ENCODE measurements at regions not wholly inside any gene's neighbourhood (a gene's known extent, or its start where the extent isn't known, plus 50 kb on each side); places are given as distances from the start of the nearest gene placed in this dataset.

DNA sequence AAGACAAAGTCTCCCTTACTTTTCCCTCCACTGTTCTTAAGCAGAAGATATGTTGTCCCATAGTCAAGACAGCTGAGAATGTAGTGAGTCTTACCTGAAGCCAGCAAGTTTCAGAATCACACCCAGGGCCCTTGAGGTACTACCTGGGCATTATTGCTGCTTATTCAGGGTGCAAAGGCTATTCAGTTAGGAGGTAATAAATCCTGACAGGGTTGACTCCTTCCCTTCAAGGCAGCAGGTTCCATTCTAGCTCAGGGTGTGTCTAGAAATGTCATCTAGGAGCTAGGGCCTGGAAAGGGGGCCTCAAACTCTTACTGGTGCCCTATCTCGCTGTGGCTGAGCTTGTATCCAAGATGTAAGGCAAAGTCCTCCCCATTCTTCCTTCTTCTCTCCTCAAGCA lies 259.0 kb downstream of the FAT4 start:
- TF ChIP-seq, protein P1, sequence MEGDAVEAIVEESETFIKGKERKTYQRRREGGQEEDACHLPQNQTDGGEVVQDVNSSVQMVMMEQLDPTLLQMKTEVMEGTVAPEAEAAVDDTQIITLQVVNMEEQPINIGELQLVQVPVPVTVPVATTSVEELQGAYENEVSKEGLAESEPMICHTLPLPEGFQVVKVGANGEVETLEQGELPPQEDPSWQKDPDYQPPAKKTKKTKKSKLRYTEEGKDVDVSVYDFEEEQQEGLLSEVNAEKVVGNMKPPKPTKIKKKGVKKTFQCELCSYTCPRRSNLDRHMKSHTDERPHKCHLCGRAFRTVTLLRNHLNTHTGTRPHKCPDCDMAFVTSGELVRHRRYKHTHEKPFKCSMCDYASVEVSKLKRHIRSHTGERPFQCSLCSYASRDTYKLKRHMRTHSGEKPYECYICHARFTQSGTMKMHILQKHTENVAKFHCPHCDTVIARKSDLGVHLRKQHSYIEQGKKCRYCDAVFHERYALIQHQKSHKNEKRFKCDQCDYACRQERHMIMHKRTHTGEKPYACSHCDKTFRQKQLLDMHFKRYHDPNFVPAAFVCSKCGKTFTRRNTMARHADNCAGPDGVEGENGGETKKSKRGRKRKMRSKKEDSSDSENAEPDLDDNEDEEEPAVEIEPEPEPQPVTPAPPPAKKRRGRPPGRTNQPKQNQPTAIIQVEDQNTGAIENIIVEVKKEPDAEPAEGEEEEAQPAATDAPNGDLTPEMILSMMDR (IDR thresholded peaks at IDR 0.05) = no peak
- TF ChIP-seq POLR2A (IDR thresholded peaks at IDR 0.05) = no peak
